Neural crest cell (in vitro differentiated cells): ENCODE measurements at regions not wholly inside any gene's neighbourhood (a gene's known extent, or its start where the extent isn't known, plus 50 kb on each side); places are given as distances from the start of the nearest gene placed in this dataset.

Experiments used
- DNase-seq: peaks from one replicate; pipeline ENCODE4 v3.0.0; 2021; ENCODE audit warnings: low read depth, mixed read lengths, low spot score
- H3K27ac Mint-ChIP-seq: one replicate; pipeline ENCODE4 v1.8.0; 2021; ENCODE audit warnings: mild to moderate bottlenecking, mixed read lengths; ENCODE audit not compliant: unreplicated experiment
- H3K27me3 Mint-ChIP-seq: 2 replicates; pipeline ENCODE4 v1.8.0; 2021; ENCODE audit warnings: low read depth, mild to moderate bottlenecking, mixed read lengths
- H3K36me3 Mint-ChIP-seq: 2 replicates; pipeline ENCODE4 v1.8.0; 2021; ENCODE audit warnings: low read depth, mild to moderate bottlenecking, mixed read lengths
- H3K4me1 Mint-ChIP-seq: 2 replicates; pipeline ENCODE4 v1.8.0; 2021; ENCODE audit warnings: mixed read lengths
- H3K4me3 Mint-ChIP-seq: one replicate; pipeline ENCODE4 v1.8.0; 2021; ENCODE audit warnings: mild to moderate bottlenecking, mixed read lengths
- H3K9me3 Mint-ChIP-seq: 2 replicates; pipeline ENCODE4 v1.8.0; 2021; ENCODE audit warnings: mixed read lengths
- CTCF ChIP-seq: fragments of 200-600 bp; sonication (generic); conservative IDR thresholded peaks from 2 replicates; pipeline ENCODE4 v1.5.0; 2021; ENCODE audit warnings: antibody characterized with exemption, mild to moderate bottlenecking

DNA sequence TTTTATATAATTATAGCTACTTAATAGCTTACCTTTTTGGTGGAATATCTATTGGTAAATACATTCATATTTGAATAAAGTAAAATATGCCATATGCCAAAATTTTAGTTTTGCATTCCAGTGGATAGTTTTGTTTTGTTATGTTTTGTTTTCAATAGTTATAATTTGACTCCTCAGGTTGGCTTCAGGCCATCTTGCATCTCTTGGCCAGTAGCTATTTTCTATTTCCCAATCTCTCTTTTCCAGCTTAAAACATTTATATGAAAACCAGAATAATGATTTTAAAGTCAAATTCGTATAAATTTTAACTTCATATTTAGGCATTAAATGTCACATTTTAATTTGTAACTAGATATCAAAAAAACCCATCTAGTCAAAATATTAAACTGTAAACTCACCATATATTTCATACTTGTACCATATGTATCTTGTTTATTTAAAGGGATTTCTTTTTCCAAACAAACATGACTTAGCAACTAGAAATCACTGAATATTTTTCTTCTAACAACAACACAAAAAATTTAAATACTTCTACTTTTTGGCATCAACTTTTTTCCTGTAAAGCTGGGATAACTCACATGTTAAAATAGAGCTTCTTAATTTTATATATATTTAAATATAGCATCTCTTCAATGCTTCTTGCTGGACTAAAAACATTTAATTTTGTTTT, 1209.6 kb downstream of the PCDH7 start:
- no peak for TF ChIP-seq CTCF
- no peak for DNase-seq
- Mint-ChIP-seq H3K36me3 (no peaks in the 10 kb centered on the region), H3K9me3 (no peaks in the 10 kb centered on the region), H3K4me1 (no peaks in the 10 kb centered on the region), H3K27ac (no peak overlapping the region), H3K4me3 (no peak overlapping the region), H3K27me3 (no peaks in the 10 kb centered on the region)

DNA sequence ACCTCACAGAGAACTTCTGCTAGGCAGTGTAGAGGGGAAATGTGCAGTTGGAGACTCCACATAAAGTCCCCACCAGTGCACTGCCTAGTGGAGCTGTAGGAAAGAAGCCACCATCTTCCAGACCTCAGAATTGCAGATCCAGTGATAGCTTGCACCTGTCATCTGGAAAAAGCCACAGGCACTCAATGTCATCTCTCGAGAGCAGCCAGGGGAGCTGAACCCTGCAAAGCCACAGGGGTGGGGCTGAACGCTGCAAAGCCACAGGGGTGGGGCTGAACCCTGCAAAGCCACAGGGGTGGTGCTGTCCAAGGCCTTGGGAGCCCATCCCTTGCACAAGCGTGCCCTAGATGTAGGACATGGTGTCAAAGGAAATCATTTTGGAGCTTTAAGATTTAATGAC, 1226.3 kb downstream of the PCDH7 start:
- no peaks in the 10 kb centered on the region for H3K27me3 Mint-ChIP-seq
- DNase-seq = no peak
- H3K4me3 Mint-ChIP-seq = no peak overlapping the region
- H3K27ac Mint-ChIP-seq = no peak overlapping the region
- no peak for TF ChIP-seq CTCF
- H3K4me1 Mint-ChIP-seq = no peaks in the 10 kb centered on the region
- no peaks in the 10 kb centered on the region for H3K36me3 Mint-ChIP-seq
- peaks cover 5% of the 10 kb centered on the region for H3K9me3 Mint-ChIP-seq

DNA sequence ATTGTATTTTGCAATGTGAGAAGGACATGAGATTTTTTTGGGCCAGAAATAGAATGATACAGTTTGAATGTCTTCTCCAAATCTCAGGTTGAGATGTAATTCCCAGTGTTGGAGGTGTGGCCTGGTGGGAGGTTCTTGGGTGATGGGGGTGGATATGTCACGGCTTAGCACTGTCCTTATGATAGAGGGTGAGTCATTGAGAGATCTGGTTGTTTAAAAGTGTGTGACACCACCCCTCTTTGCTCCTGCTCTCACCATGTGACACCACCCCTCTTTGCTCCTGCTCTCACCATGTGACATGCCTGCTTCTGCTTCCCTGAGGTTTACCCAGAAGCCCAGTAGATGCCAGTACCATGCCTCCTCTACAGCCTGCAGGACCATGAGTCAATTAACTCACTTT, 1226.9 kb downstream of the PCDH7 start:
- Mint-ChIP-seq H3K4me3 (no peak overlapping the region), H3K27me3 (no peaks in the 10 kb centered on the region), H3K36me3 (no peaks in the 10 kb centered on the region), H3K4me1 (no peaks in the 10 kb centered on the region), H3K9me3 (peaks cover 5% of the 10 kb centered on the region), H3K27ac (no peak overlapping the region)
- no peak for DNase-seq
- no peak for TF ChIP-seq CTCF

DNA sequence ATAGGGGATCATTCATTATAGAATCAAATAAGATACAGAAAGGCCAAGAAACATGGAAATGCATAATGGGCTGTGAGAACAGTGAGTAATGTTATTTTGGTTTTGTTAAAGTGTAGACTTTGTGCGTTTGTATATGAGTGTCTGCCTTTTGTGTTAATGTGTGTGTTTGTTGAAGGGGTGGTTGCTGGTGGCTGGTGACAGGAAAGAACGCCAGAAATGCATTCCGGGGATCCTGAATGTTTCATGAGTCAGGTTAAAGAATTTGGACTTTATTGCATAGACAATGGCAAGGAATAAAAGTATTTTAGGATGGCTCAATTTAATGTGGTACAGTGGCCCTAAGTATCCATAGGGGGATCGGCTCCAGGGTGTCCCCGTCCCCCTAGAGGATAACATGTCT, 1228.9 kb downstream of the PCDH7 start:
- H3K27ac Mint-ChIP-seq = no peak overlapping the region
- peaks cover 5% of the 10 kb centered on the region for H3K9me3 Mint-ChIP-seq
- H3K4me1 Mint-ChIP-seq = no peaks in the 10 kb centered on the region
- H3K36me3 Mint-ChIP-seq = no peaks in the 10 kb centered on the region
- H3K4me3 Mint-ChIP-seq = no peak overlapping the region
- no peak for DNase-seq
- no peaks in the 10 kb centered on the region for H3K27me3 Mint-ChIP-seq
- TF ChIP-seq CTCF = no peak

- H3K4me3 Mint-ChIP-seq = no peak overlapping the region
- H3K4me1 Mint-ChIP-seq = no peaks in the 10 kb centered on the region
- no peak for TF ChIP-seq CTCF
- H3K9me3 Mint-ChIP-seq = no peaks in the 10 kb centered on the region
- H3K27ac Mint-ChIP-seq = no peak overlapping the region
- no peaks in the 10 kb centered on the region for H3K27me3 Mint-ChIP-seq
- no peaks in the 10 kb centered on the region for H3K36me3 Mint-ChIP-seq
- DNase-seq = no peak
Observed at GRCh38 chr4:31955346-31955745, 1235.2 kb downstream of the PCDH7 start.
